Chondrocyte (in vitro differentiated cells): ENCODE measurements at regions not wholly inside any gene's neighbourhood (a gene's known extent, or its start where the extent isn't known, plus 50 kb on each side); places are given as distances from the start of the nearest gene placed in this dataset.

Experiments used
- DNase-seq: peaks from one replicate; pipeline ENCODE4 v3.0.0; 2021; ENCODE audit warnings: mixed read lengths, low spot score
- H3K27ac Mint-ChIP-seq: one replicate; pipeline ENCODE4 v1.8.0; 2021; ENCODE audit warnings: mild to moderate bottlenecking, moderate library complexity, mixed read lengths; ENCODE audit not compliant: unreplicated experiment
- H3K27me3 Mint-ChIP-seq: 2 replicates; pipeline ENCODE4 v1.8.0; 2021; ENCODE audit warnings: low read depth, mixed read lengths
- H3K36me3 Mint-ChIP-seq: 2 replicates; pipeline ENCODE4 v1.8.0; 2021; ENCODE audit warnings: low read depth, mixed read lengths
- H3K4me1 Mint-ChIP-seq: 2 replicates; pipeline ENCODE4 v1.8.0; 2021; ENCODE audit warnings: low read depth, mild to moderate bottlenecking, mixed read lengths
- H3K4me3 Mint-ChIP-seq: one replicate; pipeline ENCODE4 v1.8.0; 2021; ENCODE audit warnings: mild to moderate bottlenecking, moderate library complexity, mixed read lengths; ENCODE audit not compliant: unreplicated experiment
- H3K9me3 Mint-ChIP-seq: 2 replicates; pipeline ENCODE4 v1.8.0; 2021; ENCODE audit warnings: low read depth, mixed read lengths
- CTCF ChIP-seq: fragments of 200-600 bp; sonication (generic); IDR thresholded peaks from 2 replicates; pipeline ENCODE4 v1.5.0; 2021; ENCODE audit warnings: antibody characterized with exemption, mild to moderate bottlenecking, moderate library complexity

- DNase-seq: no peak
- H3K9me3 Mint-ChIP-seq: no peaks in the 10 kb centered on the region
- TF ChIP-seq CTCF: no peak
- H3K4me3 Mint-ChIP-seq: no peak overlapping the region
- H3K27me3 Mint-ChIP-seq: peaks cover 17% of the 10 kb centered on the region
- H3K4me1 Mint-ChIP-seq: no peaks in the 10 kb centered on the region
- peaks cover 2% of the 10 kb centered on the region for H3K36me3 Mint-ChIP-seq
- no peak overlapping the region for H3K27ac Mint-ChIP-seq
Observed at GRCh38 chr6:14589175-14589574, 471.6 kb downstream of the CD83 start.

DNA sequence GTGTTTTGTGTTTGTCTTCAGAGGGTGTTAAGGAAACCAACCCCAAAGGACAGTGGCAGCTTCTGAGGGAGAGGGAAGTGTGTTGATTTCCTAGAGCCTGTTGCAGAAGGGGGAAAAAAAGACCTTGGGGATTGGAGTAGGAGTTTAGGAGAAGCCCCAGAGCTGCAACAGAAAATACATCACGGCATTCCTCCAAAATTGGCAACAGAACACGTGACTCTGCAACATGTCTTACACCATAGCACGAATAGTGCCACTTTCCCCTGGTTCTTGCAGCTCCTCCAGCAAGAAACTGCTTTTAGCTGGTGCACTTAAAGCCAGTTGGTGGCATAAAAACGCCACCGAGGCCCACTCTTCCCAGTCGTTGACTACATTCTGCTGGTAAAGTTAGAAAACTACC, 473.0 kb downstream of the CD83 start:
- Mint-ChIP-seq H3K36me3 (no peaks in the 10 kb centered on the region), H3K27ac (no peak overlapping the region), H3K4me1 (no peaks in the 10 kb centered on the region), H3K9me3 (no peaks in the 10 kb centered on the region), H3K4me3 (no peak overlapping the region), H3K27me3 (peaks cover 17% of the 10 kb centered on the region)
- DNase-seq: no peak
- TF ChIP-seq CTCF: no peak

DNA sequence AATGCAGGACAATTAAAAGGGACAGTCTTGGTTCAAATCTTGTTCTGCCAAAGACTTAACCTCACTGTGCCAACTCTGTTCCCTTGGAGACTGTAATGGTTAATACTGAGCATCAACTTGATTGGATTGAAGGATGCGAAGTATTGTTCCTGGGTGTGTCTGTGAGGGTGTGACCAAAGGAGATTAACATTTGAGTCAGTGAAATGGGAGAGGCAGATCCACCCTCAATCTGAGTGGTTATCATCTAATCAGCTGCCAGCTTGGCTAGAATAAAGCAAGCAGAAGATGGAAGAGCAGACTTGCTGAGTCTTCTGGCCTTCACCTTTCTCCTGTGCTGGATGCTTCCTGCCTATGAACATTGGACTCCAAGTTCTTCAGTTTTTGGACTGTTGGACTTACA, 474.4 kb downstream of the CD83 start:
- peaks cover 17% of the 10 kb centered on the region for H3K27me3 Mint-ChIP-seq
- H3K4me1 Mint-ChIP-seq: no peaks in the 10 kb centered on the region
- no peak for TF ChIP-seq CTCF
- no peak overlapping the region for H3K4me3 Mint-ChIP-seq
- H3K9me3 Mint-ChIP-seq: peaks cover 4% of the 10 kb centered on the region
- no peak for DNase-seq
- H3K36me3 Mint-ChIP-seq: no peaks in the 10 kb centered on the region
- H3K27ac Mint-ChIP-seq: no peak overlapping the region

GRCh38 chr6:14593286-14593685, 475.7 kb downstream of the CD83 start:
- H3K27me3 Mint-ChIP-seq: peaks cover 12% of the 10 kb centered on the region
- H3K4me3 Mint-ChIP-seq: no peak overlapping the region
- no peak for DNase-seq
- no peak overlapping the region for H3K27ac Mint-ChIP-seq
- no peaks in the 10 kb centered on the region for H3K36me3 Mint-ChIP-seq
- H3K9me3 Mint-ChIP-seq: peaks cover 4% of the 10 kb centered on the region
- TF ChIP-seq CTCF: no peak
- H3K4me1 Mint-ChIP-seq: no peaks in the 10 kb centered on the region

DNA sequence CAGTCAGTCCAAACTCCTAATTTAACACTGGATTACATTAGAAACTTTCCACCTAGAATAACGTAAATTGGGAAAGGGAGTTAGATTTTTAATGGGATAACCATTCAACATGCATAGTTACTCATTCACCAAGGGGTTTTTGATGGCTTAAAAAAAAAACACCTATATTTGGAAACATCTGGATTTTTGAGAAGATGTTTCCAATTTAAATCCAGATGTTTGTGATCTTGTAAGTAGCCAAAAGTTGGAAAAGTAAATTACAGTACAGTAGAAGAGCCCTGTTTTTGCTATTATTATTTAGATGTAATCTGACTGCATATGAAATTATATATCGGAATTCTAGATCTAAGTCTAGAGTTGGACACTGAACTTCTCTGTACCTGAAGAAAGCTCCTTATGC, 478.2 kb downstream of the CD83 start:
- no peak overlapping the region for H3K27ac Mint-ChIP-seq
- H3K9me3 Mint-ChIP-seq: peaks cover 4% of the 10 kb centered on the region
- no peaks in the 10 kb centered on the region for H3K4me1 Mint-ChIP-seq
- no peak for DNase-seq
- TF ChIP-seq CTCF: no peak
- peaks cover 2% of the 10 kb centered on the region for H3K27me3 Mint-ChIP-seq
- no peaks in the 10 kb centered on the region for H3K36me3 Mint-ChIP-seq
- H3K4me3 Mint-ChIP-seq: no peak overlapping the region
